NT2/D1 (cell line): ENCODE measurements at regions not wholly inside any gene's neighbourhood (a gene's known extent, or its start where the extent isn't known, plus 50 kb on each side); places are given as distances from the start of the nearest gene placed in this dataset.

ENCODE experiments used
- SUZ12 ChIP-seq: IDR thresholded peaks from 2 replicates; pipeline ENCODE4 v1.6.1; 2011; ENCODE audit not compliant: insufficient read length, insufficient read depth; ENCODE audit errors: extremely low read depth
- YY1 ChIP-seq: IDR thresholded peaks from 2 replicates; pipeline ENCODE4 v1.6.1; 2011; ENCODE audit not compliant: insufficient read length, insufficient read depth
- ZNF274 ChIP-seq: IDR thresholded peaks from 2 replicates; pipeline ENCODE4 v1.6.1; 2011; ENCODE audit warnings: mild to moderate bottlenecking, low read depth, low read length

- no peak for TF ChIP-seq YY1
- no peak for TF ChIP-seq ZNF274
- no peak for TF ChIP-seq SUZ12
These were observed 240.2 kb upstream of the BRINP1 start for GRCh38 chr9:119609277-119609971.
